ENCODE measurements at regions not wholly inside any gene's neighbourhood (a gene's known extent, or its start where the extent isn't known, plus 50 kb on each side); places are given as distances from the start of the nearest gene placed in this dataset.

GRCh38 chr18:76115580-76115979 is 379.5 kb downstream of the ZNF516 start:
- no peak for TF ChIP-seq CTCF (IDR thresholded peaks at IDR 0.05)

DNA sequence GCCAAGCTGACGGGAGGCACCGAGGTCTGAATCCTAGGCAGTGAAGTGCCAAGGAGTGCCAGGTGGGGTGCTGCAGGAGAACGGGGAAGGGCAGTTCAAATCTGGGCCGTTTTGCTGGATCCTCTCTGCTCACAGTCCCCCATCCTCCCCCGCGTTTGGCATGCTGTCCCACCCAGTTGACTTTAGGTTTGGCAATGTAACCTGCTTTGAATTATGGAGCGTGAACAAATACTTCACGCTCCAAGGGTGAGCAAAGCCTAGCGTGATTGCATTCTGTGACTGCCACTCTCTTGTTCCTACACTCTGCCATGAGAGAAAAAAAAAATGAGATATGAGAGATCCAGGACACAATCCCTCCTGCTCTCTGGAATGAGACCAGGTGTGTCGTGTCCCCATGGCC is 381.9 kb downstream of the ZNF516 start:
- no peak for TF ChIP-seq CTCF (IDR thresholded peaks at IDR 0.05)

DNA sequence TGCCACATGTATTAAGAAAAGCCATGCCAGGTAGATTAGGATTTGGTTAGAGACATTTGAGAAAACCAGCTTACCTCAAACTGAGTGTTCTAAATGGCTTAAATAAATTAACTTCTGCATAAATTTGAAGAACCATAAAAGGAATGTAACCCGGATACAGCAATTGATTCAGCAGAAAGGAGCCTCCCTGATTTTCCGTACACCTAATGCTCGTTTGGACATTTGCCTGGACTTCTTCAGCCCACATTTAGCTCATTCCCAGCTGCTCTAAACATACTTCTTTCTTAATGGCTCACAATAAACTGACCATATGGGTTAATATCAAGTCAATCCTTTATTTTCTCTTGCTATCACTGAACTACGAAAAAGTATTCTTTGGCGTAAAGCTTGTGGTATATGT is 392.4 kb downstream of the ZNF516 start:
- TF ChIP-seq CTCF (IDR thresholded peaks at IDR 0.05), result no peak

DNA sequence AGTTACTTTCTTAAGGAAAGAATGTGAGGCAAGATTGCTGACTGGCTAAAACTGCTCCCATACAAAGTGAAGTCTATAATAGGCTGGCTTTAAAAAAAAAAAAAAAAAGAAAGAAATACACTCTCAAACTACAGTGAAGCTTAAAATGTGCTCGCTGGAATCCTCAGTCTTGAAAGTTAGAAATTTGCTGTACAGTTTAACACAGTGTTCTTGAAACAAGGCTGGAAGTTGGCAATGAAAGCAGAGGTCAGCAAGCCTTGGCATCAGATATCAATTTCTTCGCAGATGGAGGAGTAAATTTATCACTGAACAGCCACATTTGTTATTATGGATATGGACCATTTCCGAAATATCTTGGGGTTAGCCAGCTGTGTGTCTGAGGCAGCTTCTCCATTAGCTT is 392.9 kb downstream of the ZNF516 start:
- no peak for TF ChIP-seq CTCF (IDR thresholded peaks at IDR 0.05)

DNA sequence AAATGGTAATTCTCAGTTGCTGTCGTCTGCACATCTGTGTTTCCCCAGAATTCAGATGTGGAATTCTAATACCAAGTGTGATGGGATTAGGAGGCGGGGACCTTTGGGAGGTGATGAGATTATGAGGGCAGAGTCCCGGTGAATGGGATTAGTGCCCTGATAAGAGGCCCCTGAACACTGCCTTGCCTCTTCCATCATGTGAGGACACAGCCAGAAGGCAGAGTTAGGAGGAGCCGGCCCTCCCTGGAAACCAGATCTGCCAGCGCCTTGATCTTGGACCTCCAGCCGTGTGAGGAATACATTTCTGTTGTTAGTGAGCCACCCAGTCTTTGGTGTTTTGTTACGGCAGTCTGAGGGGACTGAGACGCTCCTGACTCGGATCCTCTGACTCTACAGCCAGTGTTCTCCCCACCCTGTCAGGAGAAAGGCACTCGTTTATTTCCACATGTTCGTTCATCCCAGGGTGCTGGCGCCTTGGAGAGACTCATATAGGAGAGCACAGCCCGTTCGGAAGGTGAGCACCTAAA is 395.0 kb downstream of the ZNF516 start:
- no peak for TF ChIP-seq CTCF (IDR thresholded peaks at IDR 0.05)

GRCh38 chr18:76098674-76099411 is 396.2 kb downstream of the ZNF516 start:
- TF ChIP-seq CTCF (IDR thresholded peaks at IDR 0.05), result no peak

DNA sequence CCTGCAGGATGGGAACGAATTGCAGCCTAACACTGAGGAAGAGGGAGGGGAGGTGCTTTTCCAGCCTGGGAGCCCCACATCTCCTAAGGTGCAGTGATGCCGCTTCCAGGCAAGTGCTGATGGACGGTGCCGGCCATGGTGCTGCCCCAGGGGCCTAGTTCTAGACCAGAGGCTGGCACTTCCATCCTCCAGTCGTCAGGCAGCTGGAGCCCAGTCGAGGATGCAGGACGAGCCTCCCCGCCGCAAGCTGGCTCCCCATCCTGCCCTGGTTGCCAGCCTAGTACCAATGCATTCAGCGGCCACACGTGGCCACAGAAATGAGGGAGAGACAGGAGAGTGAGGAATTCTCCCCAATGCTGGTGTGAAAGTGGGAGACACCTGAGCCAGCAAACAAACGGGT is 413.5 kb downstream of the ZNF516 start:
- TF ChIP-seq CTCF (IDR thresholded peaks at IDR 0.05), result no peak

Data from LNCAP (cell line).